ENCODE measurements at regions not wholly inside any gene's neighbourhood (a gene's known extent, or its start where the extent isn't known, plus 50 kb on each side); places are given as distances from the start of the nearest gene placed in this dataset.

GRCh38 chr11:127800989-127801688 lies 786.2 kb downstream of the ETS1 start:
- TF ChIP-seq CTCF (IDR thresholded peaks at IDR 0.05; ENCODE audit: extremely low read depth in 1 of 2, insufficient read depth in 1 of 2, low read depth in 1 of 2, low read length in 2 of 2) (no peak), POLR2AphosphoS5 (IDR thresholded peaks at IDR 0.05; ENCODE audit: insufficient read depth, low read depth, low read length) (no peak)

Data from endothelial cell of umbilical vein (primary cell).